ENCODE measurements at regions not wholly inside any gene's neighbourhood (a gene's known extent, or its start where the extent isn't known, plus 50 kb on each side); places are given as distances from the start of the nearest gene placed in this dataset.

- Histone ChIP-seq H4K20me1 (ENCODE audit: insufficient read depth, low read length) (no peaks in the 10 kb centered on the region), H3K27ac (ENCODE audit: low read depth, low read length, poor library complexity, severe bottlenecking) (no peak overlapping the region), H3K79me2 (ENCODE audit: insufficient read depth, low read depth, low read length) (no peaks in the 10 kb centered on the region), H3K36me3 (ENCODE audit: insufficient read depth, low read length) (no peaks in the 10 kb centered on the region), H3K4me2 (ENCODE audit: low read length) (no peak overlapping the region), H3K9me2 (ENCODE audit: insufficient read depth, low read length) (no peaks in the 10 kb centered on the region), H2AFZ (ENCODE audit: low read length) (no peak overlapping the region), H3K4me3 (ENCODE audit: low read depth, low read length, poor library complexity, severe bottlenecking) (no peak overlapping the region), H3K9me3 (ENCODE audit: low read length) (no peaks in the 10 kb centered on the region), H3K4me1 (ENCODE audit: insufficient read depth, low read length, poor library complexity, severe bottlenecking) (no peaks in the 10 kb centered on the region)
- POLR2A ChIA-PET: interaction anchor here (1.1 kb wide), 1 partner anchor 370 kb away, joined by 4 read pairs; no protein-coding TSS in a partner anchor
- no TSS peak for BruUV-seq (replicated peaks)
- CTCF ChIA-PET (ENCODE audit: unreplicated experiment): no interaction called here
- intact Hi-C loops (cut with micrococcal nuclease; ENCODE audit: unreplicated experiment): no loop called here
- no peak for DNase-seq (ENCODE audit: low spot score)
- TF ChIP-seq CTCF (conservative IDR thresholded peaks at IDR 0.05; ENCODE audit: low read length) (no peak), EZH2phosphoT487 (IDR thresholded peaks at IDR 0.05; ENCODE audit: borderline replicate concordance, low read depth, low read length) (no peak)
These were observed 64.1 kb upstream of the NDUFV2 start for GRCh38 chr18:9038277-9038871.

- Histone ChIP-seq H3K9me3 (ENCODE audit: low read length) (no peaks in the 10 kb centered on the region), H3K4me1 (ENCODE audit: insufficient read depth, low read length, poor library complexity, severe bottlenecking) (no peaks in the 10 kb centered on the region), H3K36me3 (ENCODE audit: insufficient read depth, low read length) (no peaks in the 10 kb centered on the region), H2AFZ (ENCODE audit: low read length) (no peak overlapping the region), H4K20me1 (ENCODE audit: insufficient read depth, low read length) (no peaks in the 10 kb centered on the region), H3K9me2 (ENCODE audit: insufficient read depth, low read length) (no peaks in the 10 kb centered on the region), H3K4me3 (ENCODE audit: low read depth, low read length, poor library complexity, severe bottlenecking) (no peak overlapping the region), H3K79me2 (ENCODE audit: insufficient read depth, low read depth, low read length) (no peaks in the 10 kb centered on the region), H3K4me2 (ENCODE audit: low read length) (no peak overlapping the region), H3K27ac (ENCODE audit: low read depth, low read length, poor library complexity, severe bottlenecking) (no peak overlapping the region)
- ChIA-PET CTCF (ENCODE audit: unreplicated experiment) (no interaction called here), POLR2A (interaction anchor here (1.2 kb wide), 1 partner anchor 9 kb away, joined by 3 read pairs; no protein-coding TSS in a partner anchor)
- intact Hi-C loops (cut with micrococcal nuclease; ENCODE audit: unreplicated experiment): no loop called here
- no peak for DNase-seq (ENCODE audit: low spot score)
- no TSS peak for BruUV-seq (replicated peaks)
- TF ChIP-seq CTCF (conservative IDR thresholded peaks at IDR 0.05; ENCODE audit: low read length): no peak
- no peak for TF ChIP-seq EZH2phosphoT487 (IDR thresholded peaks at IDR 0.05; ENCODE audit: borderline replicate concordance, low read depth, low read length)
These were observed 62.9 kb upstream of the NDUFV2 start for GRCh38 chr18:9039441-9040071.

Data from OCI-LY7 (cell line).